Stimulated activated naive CD4-positive, alpha-beta T cell treated with Interleukin-2 at 50 U/mL for 16 hours (primary cell): ENCODE measurements at regions not wholly inside any gene's neighbourhood (a gene's known extent, or its start where the extent isn't known, plus 50 kb on each side); places are given as distances from the start of the nearest gene placed in this dataset.

Experiments
- DNase-seq: peaks from one replicate; lab custom pipeline; 2025; lab: John Stamatoyannopoulos, UW

DNA sequence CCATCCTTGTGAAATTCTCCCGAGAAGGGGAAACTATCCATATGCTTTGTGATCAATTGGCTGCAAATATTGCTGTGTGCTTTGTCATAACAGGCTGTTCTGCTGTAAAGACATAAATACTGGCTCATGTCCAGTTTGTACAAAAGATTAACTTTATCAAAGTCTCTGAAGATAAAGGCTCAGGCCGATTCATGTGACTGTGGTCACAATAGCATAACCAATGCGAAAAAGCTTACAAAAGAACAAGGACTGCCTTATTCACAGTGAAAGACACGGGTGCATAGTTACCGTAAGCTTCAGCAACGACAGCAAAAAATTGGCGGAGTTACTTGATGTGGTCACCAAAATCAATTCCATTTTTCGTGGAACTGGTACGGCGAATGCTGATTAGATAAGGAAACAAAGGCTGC lies 173.6 kb upstream of the CHRM3 start:
- DNase-seq = no peak

DNA sequence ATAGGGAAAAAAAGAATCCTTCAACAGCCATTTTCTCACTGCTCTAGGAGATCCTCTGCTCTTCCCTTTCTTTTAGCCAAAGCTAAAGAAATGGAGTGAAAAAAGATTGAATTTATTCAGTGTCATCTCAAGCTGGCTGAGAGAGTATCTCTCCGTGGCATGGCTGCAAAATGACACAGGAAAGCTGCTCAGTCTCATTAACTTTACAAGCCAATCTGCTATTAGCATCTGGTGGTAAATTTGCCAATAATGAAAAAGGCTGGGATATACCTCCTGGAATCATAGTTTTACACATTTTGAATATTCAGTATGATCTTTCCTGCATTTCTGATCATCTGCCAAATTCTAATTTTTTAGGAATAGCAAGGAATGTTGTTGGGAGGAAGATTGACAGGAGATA lies 176.8 kb upstream of the CHRM3 start:
- no peak for DNase-seq

DNA sequence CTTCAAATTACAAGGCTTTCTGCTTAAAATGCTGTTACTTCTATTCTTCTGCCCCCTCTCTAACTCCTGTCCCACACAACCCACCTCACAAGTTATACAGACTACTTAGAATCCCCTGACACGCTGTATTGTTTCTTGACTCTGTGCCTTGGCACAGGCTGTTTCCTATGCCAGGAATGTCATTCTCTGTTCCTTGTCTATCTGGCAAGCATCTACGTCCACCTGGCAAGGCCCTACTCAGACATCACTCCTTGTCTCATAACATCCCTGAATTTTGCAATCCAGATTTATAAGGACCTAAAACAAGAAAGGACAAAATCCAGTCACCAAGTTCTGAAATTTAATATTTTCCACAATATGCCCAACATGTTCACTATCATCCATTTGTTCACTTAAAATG lies 182.0 kb upstream of the CHRM3 start:
- DNase-seq = no peak

DNA sequence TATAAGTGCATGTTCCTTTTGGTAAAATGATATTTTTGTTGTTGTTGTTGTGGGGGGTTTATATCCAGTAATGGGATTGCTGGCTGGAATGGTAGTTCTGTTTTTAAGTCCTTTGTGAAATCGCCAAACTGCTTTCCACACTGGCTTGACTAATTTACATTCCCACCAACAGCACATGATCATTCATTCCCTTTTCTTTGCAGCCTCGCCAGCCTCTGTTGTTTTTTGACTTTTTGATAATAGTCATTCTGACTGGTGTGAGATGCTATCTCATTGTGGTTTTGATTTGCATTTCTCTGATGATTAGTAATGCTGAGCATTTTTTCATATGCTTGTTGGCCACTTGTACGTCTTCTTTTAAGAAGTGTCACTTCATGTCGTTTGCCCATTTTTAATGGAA lies 188.5 kb upstream of the CHRM3 start:
- DNase-seq = no peak

DNA sequence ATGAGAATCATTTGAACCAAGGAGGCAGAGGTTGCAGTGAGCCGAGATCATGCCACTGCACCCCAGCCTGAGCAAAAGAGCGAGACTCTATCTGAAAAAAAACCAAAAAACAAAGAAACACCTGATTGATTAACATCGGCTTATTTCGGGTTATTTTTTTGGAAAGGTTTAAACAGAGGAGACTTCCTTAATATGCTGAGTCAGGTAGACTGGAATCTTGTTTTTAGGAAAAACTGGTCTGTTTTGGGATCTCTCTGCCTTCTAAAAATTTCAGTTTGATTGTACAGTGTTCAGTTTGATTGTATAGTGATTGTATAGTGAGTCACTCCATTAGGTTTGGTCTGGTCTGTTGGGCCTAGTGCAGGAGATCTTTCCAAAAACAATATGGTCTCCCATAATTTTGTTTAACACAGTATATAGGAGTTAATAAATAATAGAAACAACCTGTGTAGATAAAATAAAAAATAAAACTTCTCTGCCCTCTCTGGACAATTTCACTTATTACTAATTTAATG lies 196.3 kb upstream of the CHRM3 start:
- no peak for DNase-seq

DNA sequence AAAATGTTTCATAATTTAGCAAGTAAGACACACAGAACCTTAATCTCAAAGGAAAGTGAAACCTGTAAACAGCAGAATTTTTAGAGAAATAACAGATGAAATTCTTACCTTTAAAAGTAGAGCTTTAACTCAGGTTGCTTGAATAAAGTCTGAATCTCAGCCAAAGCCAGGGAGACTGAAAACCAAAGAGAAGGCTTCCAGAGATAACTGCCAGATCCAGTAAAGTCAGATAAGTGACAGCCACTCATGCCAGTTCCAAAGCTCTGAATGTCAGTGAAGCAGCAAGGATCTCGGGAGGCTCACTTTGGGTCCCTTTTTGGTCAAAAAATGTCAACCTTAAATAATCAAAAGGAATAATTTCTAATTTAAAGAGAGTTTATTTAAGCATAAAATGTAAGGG lies 199.9 kb upstream of the CHRM3 start:
- DNase-seq = no peak

DNA sequence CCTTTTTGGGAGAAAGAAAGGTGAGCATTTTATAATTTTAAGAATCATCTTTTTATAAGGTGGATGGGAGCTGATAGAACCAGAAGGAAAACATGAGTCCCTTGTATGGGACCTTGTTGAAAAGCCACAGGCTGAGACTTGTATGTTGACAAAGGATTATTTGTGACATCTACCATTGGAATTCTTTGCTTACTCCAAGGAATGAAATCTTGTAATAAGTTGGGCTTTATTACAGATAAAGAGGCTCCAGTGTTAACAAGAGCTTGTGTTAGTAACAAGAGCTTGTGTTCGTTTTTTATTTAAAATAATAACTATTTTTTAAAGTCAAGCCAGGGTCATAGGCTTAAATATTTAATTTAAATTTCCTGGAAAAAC lies 201.1 kb upstream of the CHRM3 start:
- no peak for DNase-seq

DNA sequence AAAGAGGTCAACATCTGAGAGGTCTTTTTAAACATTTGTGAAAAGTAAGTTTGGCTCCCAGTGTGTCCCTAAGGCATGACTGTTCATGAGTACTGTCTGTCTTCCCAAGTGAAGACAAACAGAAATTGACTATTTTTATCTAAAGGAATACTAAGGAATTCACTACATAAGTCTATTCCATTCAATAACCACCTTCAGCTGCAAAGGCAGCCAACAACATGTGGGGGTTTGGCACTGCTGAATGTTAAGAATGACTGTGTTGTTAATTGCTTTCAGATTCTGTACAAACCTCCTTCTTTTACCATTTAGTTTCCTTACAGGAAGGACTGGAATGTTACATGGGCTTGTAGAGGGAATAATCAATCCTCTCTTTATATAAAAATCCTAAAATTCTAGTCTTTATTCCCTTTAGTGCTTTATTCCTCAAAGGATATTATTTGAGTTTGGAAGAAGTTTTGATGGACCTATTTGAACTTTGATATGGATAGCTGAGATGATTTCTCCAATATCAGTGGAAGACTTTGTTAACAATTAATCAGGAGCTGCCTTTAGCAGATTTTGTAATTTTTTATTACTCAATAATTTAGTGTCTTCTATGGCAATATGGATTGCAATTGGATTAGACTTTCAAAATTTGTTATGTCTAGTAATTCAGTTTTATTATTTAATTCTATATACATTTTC lies 201.7 kb upstream of the CHRM3 start:
- DNase-seq = no peak

DNA sequence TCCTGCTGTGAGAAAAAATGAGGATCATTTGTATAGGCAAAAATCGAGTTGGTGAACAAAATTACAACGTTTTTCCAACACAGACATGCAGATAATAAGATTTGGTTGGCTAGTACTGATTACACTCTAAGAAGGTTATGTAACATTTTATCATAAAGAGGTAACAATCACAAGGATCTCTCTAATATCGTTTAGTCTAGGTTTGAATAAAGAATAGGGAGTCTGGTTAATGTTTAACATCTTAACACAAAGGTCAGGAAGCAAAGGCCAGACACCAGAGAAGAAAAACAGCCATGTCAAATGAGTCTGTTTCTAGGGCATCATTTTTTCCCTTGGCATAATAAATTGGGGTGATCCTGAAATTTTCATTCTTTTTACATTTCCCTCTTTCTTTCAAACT lies 207.4 kb upstream of the CHRM3 start:
- no peak for DNase-seq

DNA sequence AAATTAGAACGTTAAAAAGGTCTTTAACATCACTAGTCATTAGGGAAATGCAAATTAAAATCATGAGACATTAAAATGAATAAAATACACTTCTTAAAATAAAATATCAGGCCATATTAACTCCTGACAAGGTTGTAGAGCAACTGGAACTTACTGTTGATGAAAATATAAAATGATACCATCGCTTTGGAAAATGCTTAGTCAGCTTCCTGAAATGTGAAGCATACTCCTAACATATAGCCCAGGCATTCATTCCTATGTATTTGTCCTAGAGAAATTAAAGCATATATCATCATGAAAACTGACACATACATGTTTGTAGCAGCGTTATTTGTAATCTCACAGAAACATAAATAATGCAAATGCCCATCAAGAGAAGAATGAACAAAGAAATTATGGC lies 211.5 kb upstream of the CHRM3 start:
- no peak for DNase-seq

DNA sequence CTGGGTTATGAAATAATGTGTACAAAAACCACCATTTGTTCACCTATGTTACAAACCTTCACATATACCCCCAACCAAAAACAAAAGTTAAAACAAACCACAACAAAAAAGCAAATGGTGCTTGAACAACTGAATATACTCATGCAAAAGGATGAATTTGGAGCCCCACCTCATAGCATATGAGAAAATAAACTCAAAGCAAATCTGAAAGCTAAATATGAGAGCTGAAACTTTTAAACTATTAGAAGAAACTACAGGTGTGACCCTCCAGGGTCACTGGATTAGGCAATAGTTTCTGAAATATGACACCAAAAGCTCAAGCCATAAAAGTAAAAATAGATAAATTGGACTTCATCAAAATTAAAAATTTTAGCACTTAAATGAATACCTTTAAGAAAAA lies 215.5 kb upstream of the CHRM3 start:
- DNase-seq = no peak

DNA sequence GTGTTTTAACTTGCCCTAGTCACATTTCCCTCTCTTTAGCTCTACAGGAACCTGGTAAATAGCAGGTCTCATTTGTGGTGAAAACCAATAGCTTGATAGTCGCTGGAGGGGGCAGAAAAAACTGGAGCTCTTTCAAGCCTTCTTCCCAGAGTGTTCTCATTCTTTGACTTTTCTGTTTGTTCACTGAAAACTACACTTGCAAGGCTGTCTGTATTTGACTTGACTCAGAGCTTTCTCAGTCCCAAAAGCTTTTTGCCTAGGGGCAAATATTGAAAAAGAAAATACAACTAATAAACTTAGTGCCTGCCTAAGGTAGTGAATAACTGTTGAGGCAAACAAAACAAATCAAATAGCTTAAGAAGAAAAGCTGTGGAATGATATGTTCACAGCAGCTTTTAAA lies 217.1 kb upstream of the CHRM3 start:
- DNase-seq = no peak

DNA sequence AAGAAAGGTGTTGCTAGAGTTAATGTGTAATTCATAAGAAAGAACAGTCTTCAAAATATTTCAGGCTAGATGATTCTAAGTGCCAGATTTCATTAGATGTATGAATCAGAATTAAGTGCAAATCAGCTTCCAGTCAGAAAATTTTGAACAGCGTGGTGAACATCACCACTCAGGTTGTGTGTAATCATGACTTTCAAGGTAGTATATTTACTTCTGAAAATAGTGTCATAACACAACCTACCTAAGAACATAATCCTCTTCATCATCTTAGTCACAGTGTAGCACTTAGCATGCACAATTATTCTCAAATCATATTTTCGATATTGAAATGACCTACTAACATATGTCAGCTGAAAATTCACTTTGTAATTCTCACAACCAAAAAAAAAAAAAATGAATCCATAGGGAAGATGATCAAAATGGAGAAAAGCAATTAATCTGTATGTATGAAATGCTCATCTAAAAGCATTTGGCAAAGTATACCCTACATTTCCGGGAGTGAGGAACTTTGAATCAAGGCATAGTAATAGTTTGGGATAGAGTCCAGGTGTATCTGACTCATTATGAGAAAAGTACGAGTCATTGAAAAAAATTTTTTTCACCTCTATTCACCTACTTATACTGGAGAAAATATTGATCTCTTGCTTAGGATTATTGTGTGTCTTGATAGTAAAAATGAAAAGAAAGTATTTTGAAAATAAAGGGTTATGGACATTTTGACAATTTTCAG lies 221.8 kb upstream of the CHRM3 start:
- DNase-seq = no peak

DNA sequence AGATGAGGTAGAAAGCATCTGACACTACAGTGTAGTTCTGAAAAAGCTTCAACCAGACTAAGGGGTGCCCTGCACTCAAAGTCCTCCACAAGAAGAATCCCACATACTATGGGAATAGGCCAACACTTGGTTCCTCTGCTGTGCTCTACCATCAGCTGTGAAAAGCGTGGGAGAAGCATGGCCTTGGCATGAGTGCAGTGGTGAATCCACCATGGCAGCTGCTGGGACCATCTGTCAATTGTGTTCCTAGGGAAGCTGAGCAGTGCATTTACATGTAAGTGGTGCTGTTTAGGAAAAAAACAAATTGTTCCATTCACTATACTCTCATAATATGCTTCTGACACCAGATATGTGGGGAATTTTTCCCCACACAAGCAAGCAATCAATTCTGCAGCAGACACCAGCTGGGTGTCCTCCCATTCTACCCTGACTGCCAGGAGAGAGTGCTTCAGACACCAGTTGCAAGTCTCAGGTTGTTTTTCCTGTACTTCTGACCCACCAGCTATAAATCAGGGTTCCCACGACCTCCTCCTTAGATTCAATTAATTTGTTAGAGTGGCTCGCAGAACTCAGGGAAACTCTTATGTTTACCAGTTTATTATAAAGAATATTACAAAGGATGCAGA lies 230.8 kb upstream of the CHRM3 start:
- no peak for DNase-seq

DNA sequence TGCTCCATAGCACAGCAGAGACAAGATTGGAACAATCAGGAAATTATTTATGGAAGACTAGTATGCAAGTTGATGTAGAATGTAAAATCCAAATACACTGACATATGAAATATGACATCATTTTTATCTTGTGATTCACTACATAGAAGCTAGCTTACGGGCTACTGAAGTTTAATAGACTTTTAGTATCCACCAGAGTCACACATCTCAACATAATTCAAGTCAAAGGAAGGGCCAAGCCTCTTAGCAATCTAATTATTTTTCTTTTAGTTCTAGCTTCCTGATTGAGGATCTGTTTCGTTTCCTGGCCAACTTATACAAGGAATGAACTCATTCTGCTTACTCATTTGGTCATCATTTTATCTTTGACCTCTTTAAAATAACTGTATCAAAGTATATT lies 234.4 kb upstream of the CHRM3 start:
- DNase-seq = no peak

DNA sequence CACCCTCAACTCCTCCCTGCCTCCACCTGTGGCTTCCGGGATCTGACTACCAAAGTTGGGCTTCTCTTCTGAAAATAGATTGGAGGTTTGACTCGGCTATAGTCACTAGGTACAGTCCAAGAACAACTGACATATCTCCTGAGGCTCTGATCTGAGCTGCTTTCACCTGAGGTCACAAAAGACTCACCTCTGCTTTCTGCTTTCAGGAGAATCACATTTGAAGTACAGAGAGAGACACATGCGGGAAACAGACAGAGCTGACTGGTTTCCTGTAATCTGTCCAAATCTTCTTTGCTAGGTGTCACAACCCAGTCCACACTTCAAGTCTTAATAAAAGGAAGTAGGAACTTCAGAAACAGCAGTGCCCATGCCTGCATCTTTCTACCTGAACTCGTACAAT lies 245.4 kb upstream of the CHRM3 start:
- no peak for DNase-seq

DNA sequence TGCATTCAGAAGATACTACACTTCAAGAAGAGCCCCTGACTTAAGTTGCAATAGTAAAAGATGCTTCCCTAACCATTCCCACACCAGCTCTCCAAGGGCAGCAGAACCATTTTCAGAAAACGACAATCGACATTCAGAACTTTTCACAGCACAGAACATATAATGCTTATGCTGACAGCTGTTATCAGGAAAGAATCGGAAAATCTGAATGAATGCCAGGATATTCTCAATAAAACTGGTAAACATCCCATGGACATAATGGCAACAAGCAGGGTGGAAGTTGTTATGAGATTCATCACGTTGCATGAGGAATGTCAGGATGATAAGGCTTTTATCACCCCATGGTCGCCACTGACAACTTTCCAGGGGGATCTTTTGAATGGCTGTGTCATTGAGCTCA lies 246.6 kb upstream of the CHRM3 start:
- DNase-seq = no peak

DNA sequence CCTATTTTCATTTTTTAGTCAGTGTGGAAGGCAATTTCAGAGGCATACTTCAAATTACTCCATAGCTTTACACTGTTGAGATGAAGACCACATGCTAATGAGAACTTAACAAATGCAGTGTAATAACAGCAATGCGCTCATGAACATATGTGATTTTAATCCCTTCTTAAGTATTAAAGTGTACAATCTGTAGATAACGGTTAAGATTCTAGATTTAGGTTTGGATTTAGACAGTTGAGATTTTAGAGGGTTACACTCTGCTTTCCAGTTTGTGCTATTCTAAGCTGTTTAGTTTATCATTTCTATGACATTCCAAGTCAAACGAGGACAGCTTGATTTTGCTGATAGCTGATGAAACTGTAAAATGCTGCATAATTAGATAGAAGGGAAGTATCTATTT lies 257.8 kb upstream of the CHRM3 start:
- no peak for DNase-seq

DNA sequence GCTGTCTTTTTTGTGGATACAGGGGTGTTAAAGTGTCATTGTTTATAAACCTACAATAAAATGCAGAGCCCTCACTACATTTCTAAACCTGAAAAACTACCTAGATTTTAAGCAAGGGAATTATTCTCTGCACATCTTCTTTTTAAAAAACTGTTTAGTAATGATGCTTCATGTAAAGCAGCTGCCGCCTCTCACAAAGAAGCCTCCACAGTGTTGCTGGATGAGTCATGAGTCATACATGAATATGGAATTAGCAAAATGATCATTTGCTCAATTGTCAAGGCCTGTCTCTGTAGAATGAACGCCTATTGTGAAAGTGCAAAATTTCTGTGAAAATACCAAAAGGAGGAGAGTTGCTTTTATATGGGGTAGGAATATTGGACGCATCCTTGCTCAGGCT lies 259.5 kb upstream of the CHRM3 start:
- no peak for DNase-seq

DNA sequence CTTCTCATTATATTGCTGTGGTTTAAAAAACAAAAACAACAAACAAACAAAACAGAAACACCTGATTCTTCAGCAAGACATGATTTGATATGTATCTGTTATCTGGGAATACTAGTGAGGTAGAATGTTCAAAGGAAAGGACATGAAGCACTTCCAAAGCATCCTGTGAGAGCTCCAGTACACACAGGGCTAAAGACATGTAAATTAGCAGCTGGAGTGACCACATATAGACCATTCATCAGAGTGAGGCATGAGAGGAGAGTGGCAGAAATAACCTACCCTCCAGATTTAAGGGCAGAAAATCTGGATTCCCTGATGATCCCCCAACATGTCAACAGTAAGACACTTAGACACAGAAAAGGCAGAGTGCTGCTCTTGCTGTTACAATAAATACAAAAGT lies 260.5 kb upstream of the CHRM3 start:
- DNase-seq = no peak

DNA sequence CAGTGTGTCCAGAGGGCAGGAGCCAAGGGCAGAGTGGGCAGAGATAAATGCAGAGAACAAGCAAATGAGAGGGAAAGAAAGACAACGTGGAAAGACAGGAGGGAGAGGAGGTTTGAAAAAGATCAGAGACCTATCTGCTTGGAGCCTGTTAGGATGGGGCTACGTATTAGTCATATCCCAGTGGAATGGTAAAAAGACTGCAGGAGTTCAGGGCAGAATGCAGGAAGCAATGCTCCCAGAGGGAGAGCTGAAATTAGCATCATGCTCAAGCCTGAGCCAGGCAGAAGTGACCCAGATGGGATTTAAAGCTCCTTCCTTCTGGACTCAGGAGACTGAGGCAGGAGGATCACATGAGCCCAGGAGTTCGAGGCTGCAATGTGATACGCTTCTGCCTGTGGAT lies 261.3 kb upstream of the CHRM3 start:
- DNase-seq = no peak

DNA sequence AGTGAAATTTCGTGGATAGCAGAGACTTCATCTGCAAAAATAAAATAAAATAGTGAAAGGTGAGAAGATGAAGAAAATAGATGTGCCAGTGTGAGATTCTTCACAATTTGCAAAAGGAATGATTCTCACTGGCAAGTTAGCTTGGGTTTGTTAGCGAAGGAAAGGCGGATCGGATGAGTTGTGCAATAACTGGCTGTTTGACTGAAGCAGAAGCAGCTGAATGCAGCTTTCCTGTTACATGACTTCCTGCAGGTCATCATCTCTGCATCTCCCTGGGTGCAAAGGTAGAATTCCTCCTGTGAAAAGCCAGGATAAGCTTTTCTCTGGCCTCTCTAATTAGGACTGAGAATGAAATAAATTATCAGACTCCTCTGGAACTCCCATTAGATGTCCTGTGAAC lies 263.1 kb upstream of the CHRM3 start:
- no peak for DNase-seq

DNA sequence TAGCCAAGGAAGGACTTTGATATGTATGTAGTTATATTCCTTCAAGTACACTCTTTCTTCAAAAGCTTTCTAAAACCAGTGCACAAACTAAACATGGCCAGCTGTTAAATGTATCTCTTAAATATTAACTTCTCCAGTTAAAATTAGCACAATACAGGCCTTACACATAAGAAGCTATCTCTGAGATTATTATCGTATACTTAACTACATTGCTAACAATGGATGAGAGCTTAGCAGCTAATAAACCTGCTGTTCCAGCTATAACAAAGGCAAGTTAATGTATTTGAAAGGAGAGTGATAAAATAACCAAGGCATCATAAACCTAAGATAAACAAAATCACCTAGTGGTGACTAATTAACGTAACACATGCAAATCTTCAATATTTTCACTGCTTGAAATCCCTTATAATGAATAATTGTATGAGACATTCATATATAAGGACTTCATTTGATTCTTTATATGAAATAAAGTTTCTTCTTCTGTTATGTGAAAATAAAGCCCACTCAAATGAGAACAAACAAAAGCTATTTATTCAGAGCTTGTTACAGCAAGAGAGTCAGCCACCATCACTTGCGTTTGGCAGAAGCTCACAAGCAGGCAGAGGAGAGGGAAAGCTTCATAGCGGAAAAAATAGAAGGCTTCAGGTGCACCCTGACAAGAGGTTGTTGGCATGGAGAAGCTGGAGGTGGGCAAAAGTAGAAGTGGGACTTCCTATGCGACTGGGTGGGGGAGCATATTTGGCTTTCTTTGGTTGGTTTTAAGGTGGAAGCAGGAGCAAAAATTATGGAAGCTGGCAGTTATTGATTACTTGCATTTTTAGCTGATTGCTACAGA lies 274.1 kb upstream of the CHRM3 start:
- DNase-seq = no peak
